ENCODE measurements at regions not wholly inside any gene's neighbourhood (a gene's known extent, or its start where the extent isn't known, plus 50 kb on each side); places are given as distances from the start of the nearest gene placed in this dataset.

- no peak for TF ChIP-seq CTCF (IDR thresholded peaks at IDR 0.05)
- TF ChIP-seq POLR2A (IDR thresholded peaks at IDR 0.05) = no peak
These were observed 689.9 kb upstream of the SEMA6D start for GRCh38 chr15:47027322-47027946.

All from thyroid gland (tissue), 4 donors.